ENCODE measurements at regions not wholly inside any gene's neighbourhood (a gene's known extent, or its start where the extent isn't known, plus 50 kb on each side); places are given as distances from the start of the nearest gene placed in this dataset.

DNA sequence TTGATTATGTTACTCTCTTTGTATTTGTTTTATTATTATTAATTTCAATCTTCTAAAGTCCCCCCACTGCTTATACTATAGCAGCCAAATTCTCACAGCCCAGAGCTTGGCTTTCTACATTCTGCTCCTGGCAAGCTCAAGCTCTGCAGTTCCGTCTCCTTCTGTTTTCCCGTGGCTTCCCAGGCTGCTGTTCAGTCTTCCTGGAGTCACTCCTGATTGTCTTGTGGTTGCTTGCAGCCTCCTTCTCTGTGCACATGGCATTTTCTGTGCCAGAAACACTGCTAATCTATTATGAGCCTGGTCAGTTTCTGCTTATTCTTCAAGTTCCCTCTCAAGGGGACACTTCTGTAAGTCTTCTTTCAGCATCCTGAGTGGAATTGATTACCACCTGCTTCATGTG lies 533.7 kb upstream of the IGFBP3 start:
- Histone ChIP-seq H3K27ac (ENCODE audit: low read depth, low read length) (no peak overlapping the region), H3K4me3 (ENCODE audit: low read length in 2 of 2) (no peak overlapping the region), H3K27me3 (ENCODE audit: insufficient read depth, low read length) (no peaks in the 10 kb centered on the region), H3K4me1 (ENCODE audit: insufficient read depth, low read length) (no peaks in the 10 kb centered on the region), H3K36me3 (ENCODE audit: insufficient read depth, low read length) (no peaks in the 10 kb centered on the region), H3K9me3 (ENCODE audit: control insufficient read depth in 1 of 2, low read length in 2 of 2) (no peaks in the 10 kb centered on the region)
- intact Hi-C loops (cut with micrococcal nuclease) = no loop called here
- DNase-seq = no peak
- H3K27ac Mint-ChIP-seq = no peak overlapping the region
- H3K27me3 Mint-ChIP-seq = no peaks in the 10 kb centered on the region
- no peaks in the 10 kb centered on the region for H3K36me3 Mint-ChIP-seq
- POLR2A ChIA-PET (ENCODE audit: partially characterized antibody) = no interaction called here
- H3K4me1 Mint-ChIP-seq = no peaks in the 10 kb centered on the region
- CTCF ChIA-PET (ENCODE audit: partially characterized antibody) = no interaction called here
- no peak overlapping the region for H3K4me3 Mint-ChIP-seq
- peaks cover 0 to 22% (median 7%) of the 10 kb centered on the region in 8 donors for H3K9me3 Mint-ChIP-seq

DNA sequence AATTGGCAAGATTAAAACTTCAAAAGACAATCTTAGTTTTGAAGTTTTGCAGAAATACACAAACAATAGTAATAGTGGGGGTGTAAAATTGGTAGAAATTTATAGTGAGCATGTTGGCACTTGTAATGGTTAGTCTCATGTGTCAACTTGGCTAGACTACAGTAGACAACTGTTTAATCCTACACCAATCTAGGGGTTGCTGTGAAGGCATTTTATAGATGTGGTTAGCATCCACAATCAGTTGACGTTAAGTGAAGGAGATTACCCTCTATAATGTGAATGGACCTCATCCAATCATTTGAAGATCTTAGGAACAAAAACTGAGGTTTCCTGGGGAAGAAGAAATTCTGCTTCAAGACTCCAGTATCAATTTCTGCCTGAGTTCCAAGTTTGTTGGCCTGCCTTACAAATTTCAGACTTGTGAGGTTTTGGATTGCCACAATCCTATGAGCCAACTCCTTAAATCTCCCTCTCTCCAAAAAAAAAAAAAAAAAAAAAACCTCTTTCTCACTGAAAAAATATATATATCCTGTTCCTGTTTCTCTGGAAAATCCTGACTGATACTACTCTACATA lies 531.6 kb upstream of the IGFBP3 start:
- H3K36me3 ChIP-seq (ENCODE audit: insufficient read depth, low read length) = no peaks in the 10 kb centered on the region
- Mint-ChIP-seq H3K9me3 (peaks cover 0 to 27% (median 9%) of the 10 kb centered on the region in 8 donors), H3K27ac (no peak overlapping the region), H3K27me3 (no peaks in the 10 kb centered on the region), H3K36me3 (no peaks in the 10 kb centered on the region), H3K4me3 (no peak overlapping the region), H3K4me1 (no peaks in the 10 kb centered on the region)
- intact Hi-C loops (cut with micrococcal nuclease) = no loop called here
- H3K4me3 ChIP-seq (ENCODE audit: low read length in 2 of 2) = no peak overlapping the region
- CTCF ChIA-PET (ENCODE audit: partially characterized antibody) = no interaction called here
- H3K27ac ChIP-seq (ENCODE audit: low read depth, low read length) = no peak overlapping the region
- no peaks in the 10 kb centered on the region for H3K4me1 ChIP-seq (ENCODE audit: insufficient read depth, low read length)
- POLR2A ChIA-PET (ENCODE audit: partially characterized antibody) = no interaction called here
- no peaks in the 10 kb centered on the region for H3K9me3 ChIP-seq (ENCODE audit: control insufficient read depth in 1 of 2, low read length in 2 of 2)
- H3K27me3 ChIP-seq (ENCODE audit: insufficient read depth, low read length) = no peaks in the 10 kb centered on the region
- DNase-seq = no peak

DNA sequence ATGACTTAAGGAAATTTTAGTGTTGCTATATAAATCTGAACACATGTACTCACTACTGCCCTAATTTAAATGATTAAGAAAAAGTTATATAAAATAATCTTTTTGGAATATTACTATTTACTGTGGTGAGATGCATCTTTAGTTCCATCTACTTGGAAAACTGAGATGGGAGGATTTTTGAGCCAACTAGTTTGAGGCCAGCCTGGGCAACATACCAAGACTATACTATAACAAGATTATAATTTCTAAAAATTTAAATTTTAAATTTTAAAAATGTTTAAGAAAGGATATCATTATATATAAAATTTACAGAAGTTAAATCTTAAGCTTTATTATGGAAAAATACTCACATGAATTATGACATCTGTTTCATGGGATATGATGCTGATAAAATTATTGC lies 530.8 kb upstream of the IGFBP3 start:
- CTCF ChIA-PET (ENCODE audit: partially characterized antibody) = no interaction called here
- no peaks in the 10 kb centered on the region for H3K27me3 Mint-ChIP-seq
- intact Hi-C loops (cut with micrococcal nuclease) = no loop called here

DNA sequence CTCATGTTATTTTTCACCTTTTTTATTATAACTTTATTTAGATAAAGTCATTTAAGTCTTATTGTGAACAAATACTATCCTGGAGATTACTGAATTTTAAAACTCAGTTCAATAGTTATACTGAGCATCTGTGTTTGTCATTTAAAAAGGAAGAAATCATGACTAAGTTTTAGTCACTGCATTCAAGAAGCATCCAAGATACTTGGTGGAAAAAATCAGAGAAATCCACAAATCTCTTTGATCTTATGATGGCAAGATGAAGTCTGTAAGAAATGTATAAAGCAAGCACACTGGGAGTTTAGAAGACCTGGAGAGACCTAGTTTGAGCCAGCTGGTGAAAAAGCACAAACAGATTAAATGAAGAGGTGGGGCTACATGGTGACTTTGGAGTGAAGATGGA lies 529.8 kb upstream of the IGFBP3 start:
- ChIA-PET POLR2A (ENCODE audit: partially characterized antibody) (no interaction called here), CTCF (ENCODE audit: partially characterized antibody) (no interaction called here)
- H3K27ac Mint-ChIP-seq = no peak overlapping the region
- H3K4me1 Mint-ChIP-seq = no peaks in the 10 kb centered on the region
- no peaks in the 10 kb centered on the region for H3K4me1 ChIP-seq (ENCODE audit: insufficient read depth, low read length)
- no peaks in the 10 kb centered on the region for H3K27me3 ChIP-seq (ENCODE audit: insufficient read depth, low read length)
- no peak overlapping the region for H3K27ac ChIP-seq (ENCODE audit: low read depth, low read length)
- H3K27me3 Mint-ChIP-seq = no peaks in the 10 kb centered on the region
- no peak overlapping the region for H3K4me3 Mint-ChIP-seq
- intact Hi-C loops (cut with micrococcal nuclease) = no loop called here
- H3K36me3 ChIP-seq (ENCODE audit: insufficient read depth, low read length) = no peaks in the 10 kb centered on the region
- H3K9me3 ChIP-seq (ENCODE audit: control insufficient read depth in 1 of 2, low read length in 2 of 2) = no peaks in the 10 kb centered on the region
- H3K36me3 Mint-ChIP-seq = no peaks in the 10 kb centered on the region
- DNase-seq = no peak
- peaks cover 0 to 27% (median 10%) of the 10 kb centered on the region in 8 donors for H3K9me3 Mint-ChIP-seq
- H3K4me3 ChIP-seq (ENCODE audit: low read length in 2 of 2) = no peak overlapping the region

More for the DNA sequence above, 530.8 kb upstream of the IGFBP3 start:
- Mint-ChIP-seq H3K4me1 (no peaks in the 10 kb centered on the region), H3K4me3 (no peak overlapping the region), H3K36me3 (no peaks in the 10 kb centered on the region), H3K9me3 (peaks cover 0 to 27% (median 9%) of the 10 kb centered on the region in 8 donors), H3K27ac (no peak overlapping the region)
- Histone ChIP-seq H3K27me3 (ENCODE audit: insufficient read depth, low read length) (no peaks in the 10 kb centered on the region), H3K9me3 (ENCODE audit: control insufficient read depth in 1 of 2, low read length in 2 of 2) (no peaks in the 10 kb centered on the region), H3K27ac (ENCODE audit: low read depth, low read length) (no peak overlapping the region), H3K4me3 (ENCODE audit: low read length in 2 of 2) (no peak overlapping the region), H3K36me3 (ENCODE audit: insufficient read depth, low read length) (no peaks in the 10 kb centered on the region), H3K4me1 (ENCODE audit: insufficient read depth, low read length) (no peaks in the 10 kb centered on the region)
- POLR2A ChIA-PET (ENCODE audit: partially characterized antibody) = no interaction called here
- no peak for DNase-seq

DNA sequence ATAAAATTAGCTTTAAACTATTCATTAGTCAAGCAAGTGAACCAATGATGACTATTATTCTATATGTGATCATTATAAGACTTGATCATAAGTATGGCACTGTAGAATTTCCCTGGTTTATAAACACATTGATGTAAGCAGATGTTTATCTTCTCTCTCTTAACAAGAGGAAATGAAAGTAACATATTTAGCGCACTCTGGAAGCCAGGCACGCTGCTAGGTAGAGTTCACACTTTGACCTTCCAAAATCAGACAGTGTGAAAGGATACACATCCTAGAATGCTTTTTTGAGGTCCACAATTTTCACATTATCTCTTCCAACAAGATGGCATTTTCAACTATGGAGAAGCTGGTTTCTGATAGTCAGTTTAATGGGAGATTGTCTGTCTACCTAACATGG lies 529.4 kb upstream of the IGFBP3 start:
- Histone ChIP-seq H3K36me3 (ENCODE audit: insufficient read depth, low read length) (no peaks in the 10 kb centered on the region), H3K27ac (ENCODE audit: low read depth, low read length) (no peak overlapping the region), H3K4me3 (ENCODE audit: low read length in 2 of 2) (no peak overlapping the region), H3K4me1 (ENCODE audit: insufficient read depth, low read length) (no peaks in the 10 kb centered on the region), H3K27me3 (ENCODE audit: insufficient read depth, low read length) (no peaks in the 10 kb centered on the region), H3K9me3 (ENCODE audit: control insufficient read depth in 1 of 2, low read length in 2 of 2) (no peaks in the 10 kb centered on the region)
- H3K27ac Mint-ChIP-seq = no peak overlapping the region
- intact Hi-C loops (cut with micrococcal nuclease) = no loop called here
- CTCF ChIA-PET (ENCODE audit: partially characterized antibody) = no interaction called here
- no peaks in the 10 kb centered on the region for H3K27me3 Mint-ChIP-seq
- POLR2A ChIA-PET (ENCODE audit: partially characterized antibody) = no interaction called here
- peaks cover 0 to 27% (median 11%) of the 10 kb centered on the region in 8 donors for H3K9me3 Mint-ChIP-seq
- no peak for DNase-seq
- H3K4me1 Mint-ChIP-seq = no peaks in the 10 kb centered on the region
- no peaks in the 10 kb centered on the region for H3K36me3 Mint-ChIP-seq
- no peak overlapping the region for H3K4me3 Mint-ChIP-seq

DNA sequence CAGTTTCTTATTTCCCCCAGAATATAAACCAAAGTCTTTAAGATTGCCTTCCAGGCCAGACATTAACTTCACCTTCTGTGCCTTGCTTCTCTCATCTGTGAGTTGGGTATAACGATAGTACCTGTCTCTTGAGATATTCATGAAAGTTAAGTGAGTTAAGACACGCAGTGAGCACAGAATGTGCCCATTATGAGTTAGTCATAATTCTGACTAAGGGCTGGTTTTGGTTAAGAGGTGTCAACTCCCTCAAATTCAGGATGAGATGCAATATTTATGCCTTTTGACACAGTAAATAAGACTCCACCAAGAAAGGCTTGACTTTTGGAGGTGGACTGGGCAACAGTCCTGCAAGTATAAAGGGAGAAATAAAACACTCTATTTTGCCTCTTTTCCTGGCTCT lies 528.7 kb upstream of the IGFBP3 start:
- POLR2A ChIA-PET (ENCODE audit: partially characterized antibody) = no interaction called here
- H3K4me3 ChIP-seq (ENCODE audit: low read length in 2 of 2) = no peak overlapping the region
- no peaks in the 10 kb centered on the region for H3K9me3 ChIP-seq (ENCODE audit: control insufficient read depth in 1 of 2, low read length in 2 of 2)
- H3K36me3 ChIP-seq (ENCODE audit: insufficient read depth, low read length) = no peaks in the 10 kb centered on the region
- intact Hi-C loops (cut with micrococcal nuclease) = no loop called here
- no peak for DNase-seq
- no peak overlapping the region for H3K4me3 Mint-ChIP-seq
- no peaks in the 10 kb centered on the region for H3K27me3 Mint-ChIP-seq
- no peaks in the 10 kb centered on the region for H3K4me1 ChIP-seq (ENCODE audit: insufficient read depth, low read length)
- no peak overlapping the region for H3K27ac Mint-ChIP-seq
- H3K9me3 Mint-ChIP-seq = peaks cover 0 to 21% (median 7%) of the 10 kb centered on the region in 8 donors
- CTCF ChIA-PET (ENCODE audit: partially characterized antibody) = no interaction called here
- no peaks in the 10 kb centered on the region for H3K27me3 ChIP-seq (ENCODE audit: insufficient read depth, low read length)
- H3K4me1 Mint-ChIP-seq = no peaks in the 10 kb centered on the region
- no peak overlapping the region for H3K27ac ChIP-seq (ENCODE audit: low read depth, low read length)
- H3K36me3 Mint-ChIP-seq = no peaks in the 10 kb centered on the region

DNA sequence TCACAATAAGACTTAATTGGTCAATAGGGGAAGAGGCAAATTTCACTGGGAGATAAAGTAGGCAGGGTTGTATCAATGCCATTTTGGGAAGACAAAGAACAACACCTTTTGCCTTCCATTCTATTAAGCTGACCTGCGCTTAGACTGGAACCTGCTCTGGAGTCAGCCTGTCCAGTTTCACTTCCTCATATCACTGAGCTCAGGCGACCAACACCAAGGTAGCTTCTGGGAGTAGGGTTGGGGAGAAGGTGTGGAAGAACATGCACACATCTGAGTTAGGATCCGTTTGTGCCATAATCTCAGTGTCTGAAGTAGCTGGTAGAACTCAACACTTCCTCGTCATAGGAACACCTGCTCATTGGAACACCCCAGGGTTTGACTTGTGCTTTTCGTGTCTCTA lies 527.4 kb upstream of the IGFBP3 start:
- Mint-ChIP-seq H3K27ac (no peak overlapping the region), H3K4me1 (no peaks in the 10 kb centered on the region), H3K9me3 (peaks cover 0 to 13% (median 6%) of the 10 kb centered on the region in 8 donors), H3K27me3 (no peaks in the 10 kb centered on the region), H3K36me3 (no peaks in the 10 kb centered on the region), H3K4me3 (no peak overlapping the region)
- no peak overlapping the region for H3K27ac ChIP-seq (ENCODE audit: low read depth, low read length)
- DNase-seq = no peak
- POLR2A ChIA-PET (ENCODE audit: partially characterized antibody) = no interaction called here
- CTCF ChIA-PET (ENCODE audit: partially characterized antibody) = interaction anchor here (0.6 kb wide), 1 partner anchor 1048 kb away, joined by 3 read pairs; no protein-coding TSS in a partner anchor
- H3K4me3 ChIP-seq (ENCODE audit: low read length in 2 of 2) = no peak overlapping the region
- intact Hi-C loops (cut with micrococcal nuclease) = no loop called here
- no peaks in the 10 kb centered on the region for H3K9me3 ChIP-seq (ENCODE audit: control insufficient read depth in 1 of 2, low read length in 2 of 2)
- no peaks in the 10 kb centered on the region for H3K27me3 ChIP-seq (ENCODE audit: insufficient read depth, low read length)
- no peaks in the 10 kb centered on the region for H3K4me1 ChIP-seq (ENCODE audit: insufficient read depth, low read length)
- H3K36me3 ChIP-seq (ENCODE audit: insufficient read depth, low read length) = no peaks in the 10 kb centered on the region

DNA sequence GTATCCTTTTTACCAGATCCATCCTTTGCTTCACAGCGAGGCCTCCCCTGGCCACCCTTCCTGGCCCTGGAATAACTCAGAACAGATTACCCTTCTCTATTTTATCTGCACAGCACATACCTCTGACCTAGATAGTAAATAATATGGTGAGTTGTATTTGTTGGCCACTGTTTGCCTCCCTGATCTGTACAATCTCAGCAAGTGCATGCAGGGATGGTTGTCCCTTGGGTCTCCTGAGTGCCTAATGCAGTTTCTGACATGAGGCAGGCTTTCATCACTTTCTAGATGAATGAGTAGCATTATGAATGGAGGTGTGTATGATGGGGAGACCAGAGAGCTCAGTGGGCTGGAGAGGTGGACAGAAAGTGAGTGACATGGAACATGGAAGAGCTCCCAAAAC lies 525.1 kb upstream of the IGFBP3 start:
- no peak overlapping the region for H3K27ac ChIP-seq (ENCODE audit: low read depth, low read length)
- CTCF ChIA-PET (ENCODE audit: partially characterized antibody) = interaction anchor here (0.6 kb wide), 1 partner anchor 38 kb away, joined by 3 read pairs; no protein-coding TSS in a partner anchor
- H3K4me3 ChIP-seq (ENCODE audit: low read length in 2 of 2) = no peak overlapping the region
- H3K9me3 ChIP-seq (ENCODE audit: control insufficient read depth in 1 of 2, low read length in 2 of 2) = no peaks in the 10 kb centered on the region
- POLR2A ChIA-PET (ENCODE audit: partially characterized antibody) = no interaction called here
- no peak overlapping the region for H3K27ac Mint-ChIP-seq
- intact Hi-C loops (cut with micrococcal nuclease) = no loop called here
- no peaks in the 10 kb centered on the region for H3K4me1 Mint-ChIP-seq
- peaks cover 0 to 14% (median 6%) of the 10 kb centered on the region in 8 donors for H3K9me3 Mint-ChIP-seq
- H3K4me1 ChIP-seq (ENCODE audit: insufficient read depth, low read length) = no peaks in the 10 kb centered on the region
- no peaks in the 10 kb centered on the region for H3K36me3 ChIP-seq (ENCODE audit: insufficient read depth, low read length)
- no peak for DNase-seq
- H3K36me3 Mint-ChIP-seq = no peaks in the 10 kb centered on the region
- no peak overlapping the region for H3K4me3 Mint-ChIP-seq
- no peaks in the 10 kb centered on the region for H3K27me3 ChIP-seq (ENCODE audit: insufficient read depth, low read length)
- H3K27me3 Mint-ChIP-seq = peaks cover 0 to 1% of the 10 kb centered on the region in 2 donors
